ENCODE measurements at regions not wholly inside any gene's neighbourhood (a gene's known extent, or its start where the extent isn't known, plus 50 kb on each side); places are given as distances from the start of the nearest gene placed in this dataset.

DNA sequence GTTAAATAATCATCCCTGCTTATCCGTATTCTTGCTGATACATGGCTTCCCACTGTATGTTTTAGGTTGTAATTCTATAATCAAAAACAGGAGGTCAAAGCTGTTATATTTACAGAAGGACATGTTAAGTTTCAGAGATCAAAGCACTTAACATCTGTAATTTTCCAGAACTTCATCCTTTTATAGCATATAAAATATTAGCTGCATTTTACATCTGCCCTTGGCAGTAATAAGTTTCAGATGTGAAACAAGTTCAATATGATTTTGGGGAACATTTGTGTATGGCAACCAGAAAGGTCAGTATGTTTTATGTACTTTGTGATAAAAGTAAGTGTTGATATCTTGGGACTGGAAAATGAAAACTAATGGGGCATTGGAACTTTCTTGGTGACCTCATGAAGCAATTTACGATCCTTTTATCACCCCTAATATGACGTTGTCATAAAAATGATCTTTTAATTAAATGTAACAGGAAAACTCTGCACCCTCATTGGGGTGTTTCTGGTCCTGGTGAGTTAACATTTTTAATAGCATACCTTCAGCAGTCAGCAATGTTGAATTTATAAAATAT is 449.6 kb downstream of the GPATCH2 start:
- no peak for DNase-seq (ENCODE audit: low spot score)
- TF ChIP-seq, protein P1, sequence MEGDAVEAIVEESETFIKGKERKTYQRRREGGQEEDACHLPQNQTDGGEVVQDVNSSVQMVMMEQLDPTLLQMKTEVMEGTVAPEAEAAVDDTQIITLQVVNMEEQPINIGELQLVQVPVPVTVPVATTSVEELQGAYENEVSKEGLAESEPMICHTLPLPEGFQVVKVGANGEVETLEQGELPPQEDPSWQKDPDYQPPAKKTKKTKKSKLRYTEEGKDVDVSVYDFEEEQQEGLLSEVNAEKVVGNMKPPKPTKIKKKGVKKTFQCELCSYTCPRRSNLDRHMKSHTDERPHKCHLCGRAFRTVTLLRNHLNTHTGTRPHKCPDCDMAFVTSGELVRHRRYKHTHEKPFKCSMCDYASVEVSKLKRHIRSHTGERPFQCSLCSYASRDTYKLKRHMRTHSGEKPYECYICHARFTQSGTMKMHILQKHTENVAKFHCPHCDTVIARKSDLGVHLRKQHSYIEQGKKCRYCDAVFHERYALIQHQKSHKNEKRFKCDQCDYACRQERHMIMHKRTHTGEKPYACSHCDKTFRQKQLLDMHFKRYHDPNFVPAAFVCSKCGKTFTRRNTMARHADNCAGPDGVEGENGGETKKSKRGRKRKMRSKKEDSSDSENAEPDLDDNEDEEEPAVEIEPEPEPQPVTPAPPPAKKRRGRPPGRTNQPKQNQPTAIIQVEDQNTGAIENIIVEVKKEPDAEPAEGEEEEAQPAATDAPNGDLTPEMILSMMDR (IDR thresholded peaks at IDR 0.05; ENCODE audit: borderline replicate concordance, control extremely low read depth, extremely low read depth, insufficient read depth, missing control alignments), result no peak
- in situ Hi-C loops (cut with MboI; ENCODE audit: low sequenced_read_pairs, unreplicated experiment), result no loop called here

DNA sequence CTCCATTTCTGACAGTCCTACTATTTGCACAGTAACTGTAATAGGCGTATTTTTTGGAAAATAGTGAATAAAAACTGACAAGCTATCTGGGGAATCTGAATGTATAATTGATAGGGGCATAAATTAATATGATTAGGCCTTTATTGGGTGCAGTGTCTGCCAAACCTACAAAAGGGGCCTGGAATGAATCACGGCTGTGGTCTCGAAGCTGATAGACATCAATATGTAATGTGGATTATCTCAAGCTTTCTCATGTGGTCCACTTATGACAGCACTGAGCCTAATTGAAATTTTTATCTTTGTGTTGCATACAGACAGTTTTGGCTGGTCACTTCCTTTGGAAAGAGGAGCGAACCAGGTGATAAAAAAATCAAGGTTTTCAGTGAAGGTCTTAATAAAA is 450.4 kb downstream of the GPATCH2 start:
- TF ChIP-seq, protein P1 (IDR thresholded peaks at IDR 0.05; ENCODE audit: borderline replicate concordance, control extremely low read depth, extremely low read depth, insufficient read depth, missing control alignments), result no peak
- DNase-seq (ENCODE audit: low spot score), result no peak
- in situ Hi-C loops (cut with MboI; ENCODE audit: low sequenced_read_pairs, unreplicated experiment), result no loop called here

DNA sequence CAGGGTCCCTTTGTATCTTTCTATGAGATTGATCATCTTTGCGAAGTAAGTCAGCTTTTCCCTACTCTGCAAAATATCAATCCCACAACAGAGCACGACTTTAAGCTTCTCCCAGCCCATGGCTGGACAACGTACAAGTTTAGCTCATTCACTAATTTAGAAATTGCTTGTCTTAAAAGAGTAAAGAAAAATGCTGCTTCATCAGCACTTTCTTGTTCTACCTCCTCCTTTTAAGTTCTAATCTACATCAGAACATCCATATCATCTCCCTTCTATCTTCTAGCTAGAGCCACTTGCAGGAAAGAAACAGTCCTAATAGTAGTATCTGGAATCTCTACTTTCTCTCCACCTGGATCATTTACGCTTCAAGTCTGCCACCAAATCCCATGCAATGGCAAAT is 441.2 kb upstream of the ESRRG start:
- in situ Hi-C loops (cut with MboI; ENCODE audit: low sequenced_read_pairs, unreplicated experiment), result no loop called here
- TF ChIP-seq, protein P1 (IDR thresholded peaks at IDR 0.05; ENCODE audit: borderline replicate concordance, control extremely low read depth, extremely low read depth, insufficient read depth, missing control alignments), result no peak
- no peak for DNase-seq (ENCODE audit: low spot score)

DNA sequence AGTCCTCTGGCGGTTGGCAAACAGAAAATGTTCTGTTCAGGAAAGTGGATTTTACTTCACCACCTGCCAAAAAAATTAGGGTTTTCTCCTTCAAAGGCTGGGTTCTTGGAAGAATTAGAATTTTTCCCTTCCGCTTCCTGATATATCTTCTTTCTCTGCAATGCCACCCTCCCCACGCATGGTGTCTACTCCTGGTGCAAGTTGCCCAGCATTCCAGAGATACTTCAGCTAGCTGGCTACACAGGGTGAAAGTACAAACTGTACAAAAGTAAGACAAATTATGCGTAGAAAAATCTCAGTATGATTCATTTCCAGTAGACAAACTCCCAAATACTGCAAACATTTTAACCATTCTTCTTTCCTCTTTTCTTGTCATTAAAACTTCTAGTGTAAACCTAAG is 430.1 kb upstream of the ESRRG start:
- TF ChIP-seq, protein P1 (IDR thresholded peaks at IDR 0.05; ENCODE audit: borderline replicate concordance, control extremely low read depth, extremely low read depth, insufficient read depth, missing control alignments), result no peak
- no peak for DNase-seq (ENCODE audit: low spot score)
- in situ Hi-C loops (cut with MboI; ENCODE audit: low sequenced_read_pairs, unreplicated experiment), result no loop called here

DNA sequence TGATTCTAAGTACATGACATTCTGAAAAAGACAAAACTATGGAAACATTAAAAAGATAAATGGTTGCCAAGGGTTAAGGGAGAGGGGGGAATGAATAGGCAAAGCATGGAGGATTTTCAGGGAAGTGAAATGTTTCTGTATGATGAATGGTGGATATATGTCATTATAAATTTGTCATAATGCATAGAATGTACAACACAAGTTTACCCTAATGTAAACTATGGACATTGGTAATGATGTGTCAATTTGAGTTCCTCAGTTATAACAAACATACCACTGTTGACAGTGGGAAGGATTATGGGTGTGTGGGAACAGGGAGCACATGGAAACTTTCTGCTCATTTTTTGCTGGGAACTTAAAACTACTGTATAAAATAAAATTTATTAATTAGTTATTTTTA is 427.1 kb upstream of the ESRRG start:
- DNase-seq (ENCODE audit: low spot score), result no peak
- in situ Hi-C loops (cut with MboI; ENCODE audit: low sequenced_read_pairs, unreplicated experiment), result no loop called here
- TF ChIP-seq, protein P1 (IDR thresholded peaks at IDR 0.05; ENCODE audit: borderline replicate concordance, control extremely low read depth, extremely low read depth, insufficient read depth, missing control alignments), result no peak

DNA sequence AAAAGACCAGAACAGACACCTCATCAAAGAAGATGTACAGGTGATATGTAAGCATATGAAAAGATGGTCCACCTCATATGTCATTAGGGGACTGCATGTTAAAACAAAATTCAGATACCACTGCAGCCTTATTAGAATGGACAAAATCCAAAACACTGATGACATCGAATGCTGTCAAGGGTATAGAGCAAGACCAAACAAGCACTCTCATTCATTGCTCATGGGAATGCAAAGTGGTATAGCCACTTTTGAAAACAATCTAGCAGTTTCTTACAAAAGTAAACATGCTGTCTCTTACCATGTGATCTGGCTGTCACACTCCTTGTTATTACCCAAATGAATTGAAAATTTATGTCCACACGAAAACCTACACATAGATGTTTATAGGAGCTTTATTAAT is 426.6 kb upstream of the ESRRG start:
- in situ Hi-C loops (cut with MboI; ENCODE audit: low sequenced_read_pairs, unreplicated experiment), result no loop called here
- DNase-seq (ENCODE audit: low spot score), result no peak
- TF ChIP-seq, protein P1 (IDR thresholded peaks at IDR 0.05; ENCODE audit: borderline replicate concordance, control extremely low read depth, extremely low read depth, insufficient read depth, missing control alignments), result no peak

DNA sequence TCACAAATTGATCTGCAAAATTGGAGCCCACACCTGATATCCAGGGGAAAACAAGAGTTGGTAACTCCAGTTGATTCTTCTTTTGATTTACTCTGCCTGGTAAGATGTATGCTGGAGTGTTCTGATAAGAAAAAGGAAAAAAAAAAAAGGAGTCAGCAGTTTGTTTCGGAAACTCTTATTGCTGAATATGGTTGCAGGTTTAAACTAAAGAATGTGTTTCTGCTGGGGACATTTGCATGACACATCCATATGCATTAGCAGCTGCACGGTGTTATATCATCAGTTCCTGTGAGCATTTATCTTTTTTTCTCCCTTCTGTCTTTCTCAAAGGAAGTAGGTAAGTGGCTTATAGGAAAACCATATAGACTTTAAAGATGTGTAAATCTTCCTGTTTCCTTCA is 418.5 kb upstream of the ESRRG start:
- TF ChIP-seq, protein P1 (IDR thresholded peaks at IDR 0.05; ENCODE audit: borderline replicate concordance, control extremely low read depth, extremely low read depth, insufficient read depth, missing control alignments), result no peak
- in situ Hi-C loops (cut with MboI; ENCODE audit: low sequenced_read_pairs, unreplicated experiment), result no loop called here
- DNase-seq (ENCODE audit: low spot score), result no peak
